Colonic mucosa (tissue), 4 donors: ENCODE measurements at regions not wholly inside any gene's neighbourhood (a gene's known extent, or its start where the extent isn't known, plus 50 kb on each side); places are given as distances from the start of the nearest gene placed in this dataset.

Experiments used
- DNase-seq: peaks from one replicate; pipeline ENCODE4 v3.0.0-alpha.2; 2020
- H3K27ac ChIP-seq: fragments of 200-600 bp; one replicate; pipeline ENCODE4 v1.8.0; 2021
- H3K27me3 ChIP-seq: fragments of 200-600 bp; one replicate; pipeline ENCODE4 v1.8.0; 2021
- H3K36me3 ChIP-seq: fragments of 200-600 bp; one replicate; pipeline ENCODE4 v1.8.0; 2021
- H3K4me1 ChIP-seq: fragments of 200-600 bp; one replicate; pipeline ENCODE4 v1.8.0; 2021; ENCODE audit warnings: mild to moderate bottlenecking
- H3K4me3 ChIP-seq: fragments of 200-600 bp; one replicate; pipeline ENCODE4 v1.8.0; 2021
- H3K9ac ChIP-seq, 2 donors: one replicate each; pipeline ENCODE4 v1.7.0; 2013; ENCODE audit warnings: control low read depth in 2 of 2, low read depth in 2 of 2, low read length in 2 of 2
- H3K9me3 ChIP-seq: fragments of 200-600 bp; one replicate; pipeline ENCODE4 v1.8.0; 2021
- intact Hi-C: fragments of 100-400 bp; cut with DNase I; formaldehyde crosslinking; loops from one replicate; pipeline ENCODE4 v1.14.1; 2022
- TF ChIP-seq, protein P1 (sequence below): fragments of 200-600 bp; IDR thresholded peaks from one replicate; pipeline ENCODE4 v1.8.0; 2022; ENCODE audit warnings: antibody characterized with exemption, mild to moderate bottlenecking
- donor health status: healthy.
- donor health status: DM: no; HTN: no; CAD: no.
- donor health status: DM: no; HTN: no; CAD: no.

DNA sequence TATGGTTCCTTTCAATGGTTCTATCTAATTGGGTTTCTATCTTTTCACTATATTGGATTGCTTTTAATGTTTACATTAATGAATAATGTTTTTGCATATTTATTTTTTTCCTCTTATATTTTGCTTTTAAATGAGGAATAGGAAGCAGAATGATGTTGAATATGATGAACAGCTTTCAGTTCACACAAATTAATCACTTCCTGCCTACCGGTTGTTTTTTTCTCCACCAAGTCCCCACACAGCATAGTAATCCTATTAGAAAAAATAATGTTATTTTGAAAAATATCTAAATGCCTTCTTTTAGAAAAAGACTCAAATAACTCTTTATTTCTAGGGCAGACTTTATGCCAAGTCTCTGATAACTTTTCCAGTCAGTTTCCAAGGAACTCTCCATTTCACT is 184.9 kb upstream of the MIR17HG start:
- no peak overlapping the region for H3K4me3 ChIP-seq
- no peak overlapping the region for H3K27ac ChIP-seq
- H3K36me3 ChIP-seq: no peaks in the 10 kb centered on the region
- DNase-seq: no peak
- intact Hi-C loops: no loop called here
- no peaks in the 10 kb centered on the region for H3K27me3 ChIP-seq
- TF ChIP-seq, protein P1, sequence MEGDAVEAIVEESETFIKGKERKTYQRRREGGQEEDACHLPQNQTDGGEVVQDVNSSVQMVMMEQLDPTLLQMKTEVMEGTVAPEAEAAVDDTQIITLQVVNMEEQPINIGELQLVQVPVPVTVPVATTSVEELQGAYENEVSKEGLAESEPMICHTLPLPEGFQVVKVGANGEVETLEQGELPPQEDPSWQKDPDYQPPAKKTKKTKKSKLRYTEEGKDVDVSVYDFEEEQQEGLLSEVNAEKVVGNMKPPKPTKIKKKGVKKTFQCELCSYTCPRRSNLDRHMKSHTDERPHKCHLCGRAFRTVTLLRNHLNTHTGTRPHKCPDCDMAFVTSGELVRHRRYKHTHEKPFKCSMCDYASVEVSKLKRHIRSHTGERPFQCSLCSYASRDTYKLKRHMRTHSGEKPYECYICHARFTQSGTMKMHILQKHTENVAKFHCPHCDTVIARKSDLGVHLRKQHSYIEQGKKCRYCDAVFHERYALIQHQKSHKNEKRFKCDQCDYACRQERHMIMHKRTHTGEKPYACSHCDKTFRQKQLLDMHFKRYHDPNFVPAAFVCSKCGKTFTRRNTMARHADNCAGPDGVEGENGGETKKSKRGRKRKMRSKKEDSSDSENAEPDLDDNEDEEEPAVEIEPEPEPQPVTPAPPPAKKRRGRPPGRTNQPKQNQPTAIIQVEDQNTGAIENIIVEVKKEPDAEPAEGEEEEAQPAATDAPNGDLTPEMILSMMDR: no peak
- no peaks in the 10 kb centered on the region for H3K9me3 ChIP-seq
- H3K4me1 ChIP-seq: no peaks in the 10 kb centered on the region
- H3K9ac ChIP-seq: no peak overlapping the region

DNA sequence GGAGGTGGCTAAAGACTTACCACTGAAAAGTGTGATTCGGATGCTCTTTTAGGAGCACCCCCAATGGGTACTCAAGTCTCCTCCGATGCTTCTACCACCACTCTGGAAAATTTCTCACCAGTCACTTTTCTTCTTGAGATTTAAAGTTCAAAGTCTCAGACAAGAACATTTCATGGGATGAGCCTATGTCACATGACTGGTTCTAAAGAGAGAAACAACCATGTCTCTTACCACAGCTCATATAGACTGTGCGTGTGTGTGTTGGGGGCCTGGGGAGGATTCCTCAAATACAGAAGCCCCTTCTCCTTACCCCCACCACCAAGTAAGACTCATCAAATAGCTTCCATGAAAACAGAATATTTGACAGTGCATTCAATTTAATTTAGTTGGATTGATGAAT is 181.7 kb upstream of the MIR17HG start:
- Histone ChIP-seq H3K27me3 (no peaks in the 10 kb centered on the region), H3K4me3 (no peak overlapping the region), H3K27ac (no peak overlapping the region), H3K36me3 (no peaks in the 10 kb centered on the region), H3K4me1 (no peaks in the 10 kb centered on the region), H3K9ac (no peak overlapping the region), H3K9me3 (no peaks in the 10 kb centered on the region)
- no peak for DNase-seq
- intact Hi-C loops: no loop called here
- TF ChIP-seq, protein P1: no peak

DNA sequence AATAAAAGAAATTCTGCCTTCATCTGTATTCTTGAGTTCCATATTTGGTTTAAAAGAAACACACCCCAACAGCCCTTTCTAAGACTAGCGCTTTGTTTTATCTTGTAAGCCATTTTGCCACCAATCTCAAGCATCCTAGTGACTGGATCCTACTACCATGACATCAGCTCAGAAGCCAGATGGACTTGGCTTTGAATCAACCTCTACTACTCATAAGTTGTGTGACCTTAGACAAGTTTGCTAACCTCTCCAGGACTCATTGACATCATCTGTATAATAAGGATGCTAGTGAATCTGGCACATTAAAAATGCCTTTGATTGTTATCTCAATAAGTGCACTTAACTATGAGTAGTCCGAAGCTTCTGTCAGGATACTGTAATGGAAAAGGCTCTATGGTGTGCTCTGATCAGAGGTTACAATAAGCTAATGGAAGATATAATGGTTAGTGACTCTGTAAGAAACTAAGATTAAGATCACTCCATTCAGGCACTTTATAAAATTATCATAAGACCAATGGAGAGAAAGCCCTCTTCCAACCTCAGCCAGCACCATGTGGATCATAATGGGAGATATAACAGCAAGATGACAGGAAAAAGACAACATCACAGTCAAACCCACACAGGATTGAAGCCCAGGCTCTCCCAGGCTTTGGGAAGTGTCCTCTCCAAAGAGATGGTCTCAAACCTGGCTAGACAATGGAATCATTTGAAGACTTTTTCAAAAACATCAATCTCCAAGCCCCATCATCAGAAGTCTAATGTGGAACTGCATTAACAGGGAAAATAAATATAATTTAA is 180.6 kb upstream of the MIR17HG start:
- no peak overlapping the region for H3K4me3 ChIP-seq
- no peaks in the 10 kb centered on the region for H3K4me1 ChIP-seq
- H3K27me3 ChIP-seq: no peaks in the 10 kb centered on the region
- H3K36me3 ChIP-seq: no peaks in the 10 kb centered on the region
- TF ChIP-seq, protein P1: no peak
- H3K9me3 ChIP-seq: no peaks in the 10 kb centered on the region
- intact Hi-C loops: no loop called here
- no peak overlapping the region for H3K9ac ChIP-seq
- no peak for DNase-seq
- H3K27ac ChIP-seq: no peak overlapping the region

DNA sequence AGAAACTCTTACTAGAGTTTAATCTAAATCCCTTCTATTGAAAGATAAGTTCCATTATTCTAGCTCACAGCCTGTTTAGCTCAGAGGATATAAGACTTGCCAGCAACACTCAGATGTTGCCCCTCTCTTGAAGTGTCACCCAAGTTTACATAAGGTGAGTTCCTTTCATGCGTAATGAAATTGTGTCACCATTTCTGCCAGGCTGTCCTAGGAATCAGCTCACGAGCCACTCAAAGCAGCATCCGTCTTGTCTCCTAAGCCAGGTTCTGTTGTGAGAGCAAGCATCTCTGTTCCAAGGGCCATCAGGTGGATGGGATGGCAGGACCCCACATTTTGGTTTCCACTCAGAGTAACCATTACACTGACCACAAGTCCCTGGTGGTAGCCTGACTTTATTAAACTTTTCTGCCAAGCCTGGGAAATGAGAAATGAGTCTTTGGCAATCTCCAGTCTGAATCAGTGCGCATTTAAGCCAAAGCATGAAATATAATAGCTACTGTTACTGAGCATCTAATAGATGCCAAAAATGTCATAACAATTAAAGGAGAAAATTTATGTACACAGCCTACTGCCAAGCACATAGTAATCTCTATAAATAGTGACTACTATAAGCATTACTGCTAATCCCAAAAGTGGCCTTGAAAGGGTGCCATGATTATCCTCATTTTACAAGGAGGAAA is 179.6 kb upstream of the MIR17HG start:
- H3K4me1 ChIP-seq: no peaks in the 10 kb centered on the region
- no peak overlapping the region for H3K27ac ChIP-seq
- no peak for DNase-seq
- intact Hi-C loops: no loop called here
- H3K27me3 ChIP-seq: no peaks in the 10 kb centered on the region
- TF ChIP-seq, protein P1: no peak
- no peak overlapping the region for H3K4me3 ChIP-seq
- no peak overlapping the region for H3K9ac ChIP-seq
- no peaks in the 10 kb centered on the region for H3K36me3 ChIP-seq
- H3K9me3 ChIP-seq: no peaks in the 10 kb centered on the region

DNA sequence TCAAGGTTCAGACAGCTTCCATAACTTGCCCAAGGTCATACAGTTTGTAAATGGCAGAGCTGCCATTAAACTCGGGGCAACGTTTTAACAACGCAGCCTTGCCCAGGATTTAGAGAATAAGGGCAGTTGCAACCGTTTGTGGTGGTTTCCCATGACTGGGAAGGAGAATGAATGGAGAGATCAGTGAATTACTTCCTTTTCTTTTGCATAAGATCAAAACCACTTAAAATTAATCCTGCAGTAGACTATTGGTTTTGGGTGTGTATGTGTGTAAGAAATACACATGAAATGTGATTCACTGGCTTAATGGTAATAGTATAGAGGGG is 179.1 kb upstream of the MIR17HG start:
- TF ChIP-seq, protein P1: no peak
- no peaks in the 10 kb centered on the region for H3K36me3 ChIP-seq

More for the DNA sequence above, 179.1 kb upstream of the MIR17HG start:
- intact Hi-C loops: no loop called here
- no peak overlapping the region for H3K4me3 ChIP-seq
- H3K9me3 ChIP-seq: no peaks in the 10 kb centered on the region
- no peaks in the 10 kb centered on the region for H3K4me1 ChIP-seq
- H3K27ac ChIP-seq: no peak overlapping the region
- H3K27me3 ChIP-seq: no peaks in the 10 kb centered on the region
- no peak overlapping the region for H3K9ac ChIP-seq
- DNase-seq: no peak
